GM13976 (cell line): ENCODE measurements at regions not wholly inside any gene's neighbourhood (a gene's known extent, or its start where the extent isn't known, plus 50 kb on each side); places are given as distances from the start of the nearest gene placed in this dataset.

ENCODE experiments used
- DNase-seq: peaks from one replicate; pipeline ENCODE4 v3.0.0; 2012; ENCODE audit warnings: low spot score
- CTCF ChIP-seq: IDR thresholded peaks from 2 replicates; pipeline ENCODE4 v1.5.1; 2012; ENCODE audit warnings: borderline replicate concordance, mild to moderate bottlenecking; ENCODE audit not compliant: insufficient read depth; ENCODE audit errors: extremely low read depth, missing control alignments, control extremely low read depth
- in situ Hi-C: fragments of 300-500 bp; cut with MboI; formaldehyde crosslinking; loops from one replicate; pipeline ENCODE4 v1.12.0; 2022; ENCODE audit warnings: low sequenced_read_pairs, mixed read lengths, inconsistent platforms; ENCODE audit not compliant: unreplicated experiment

GRCh38 chr5:164153469-164154172, 648.2 kb downstream of the MAT2B start:
- no peak for TF ChIP-seq CTCF
- no peak for DNase-seq
- in situ Hi-C loops, result no loop called here

GRCh38 chr5:164170814-164171213, 665.4 kb downstream of the MAT2B start:
- no peak for TF ChIP-seq CTCF
- in situ Hi-C loops, result no loop called here
- no peak for DNase-seq

GRCh38 chr5:164175083-164175482, 669.7 kb downstream of the MAT2B start:
- DNase-seq, result no peak
- in situ Hi-C loops, result no loop called here
- TF ChIP-seq CTCF, result no peak

- in situ Hi-C loops, result no loop called here
- TF ChIP-seq CTCF, result no peak
- DNase-seq, result no peak
Measured at GRCh38 chr5:164179406-164179805, 674.0 kb downstream of the MAT2B start.

GRCh38 chr5:164181604-164182003, 676.2 kb downstream of the MAT2B start:
- in situ Hi-C loops, result no loop called here
- no peak for TF ChIP-seq CTCF
- DNase-seq, result no peak

GRCh38 chr5:164184158-164184557, 678.7 kb downstream of the MAT2B start:
- in situ Hi-C loops, result no loop called here
- no peak for TF ChIP-seq CTCF
- DNase-seq, result no peak
